ENCODE measurements at regions not wholly inside any gene's neighbourhood (a gene's known extent, or its start where the extent isn't known, plus 50 kb on each side); places are given as distances from the start of the nearest gene placed in this dataset.

DNA sequence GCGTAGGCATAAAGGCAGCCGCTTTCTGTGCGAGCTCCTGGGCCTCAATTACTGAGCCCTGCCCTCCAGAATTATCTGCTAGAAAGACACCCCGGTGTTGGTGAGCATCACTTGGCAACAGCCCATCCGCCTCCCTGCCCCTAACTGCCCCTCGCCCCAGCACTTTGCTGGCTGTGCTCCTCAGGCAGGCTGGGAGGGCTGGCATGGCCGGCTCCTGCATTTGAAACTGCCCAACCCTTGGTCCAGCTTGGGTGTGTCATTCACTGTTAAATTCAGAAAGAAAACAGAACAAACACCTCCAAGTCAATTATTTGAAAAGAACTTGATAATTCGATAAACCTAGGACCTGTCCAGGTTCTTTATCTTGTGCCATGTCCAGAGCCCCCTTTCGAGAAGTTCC lies 334.2 kb downstream of the IRX2 start:
- H3K27ac Mint-ChIP-seq (ENCODE audit: unreplicated experiment), result no peak overlapping the region

DNA sequence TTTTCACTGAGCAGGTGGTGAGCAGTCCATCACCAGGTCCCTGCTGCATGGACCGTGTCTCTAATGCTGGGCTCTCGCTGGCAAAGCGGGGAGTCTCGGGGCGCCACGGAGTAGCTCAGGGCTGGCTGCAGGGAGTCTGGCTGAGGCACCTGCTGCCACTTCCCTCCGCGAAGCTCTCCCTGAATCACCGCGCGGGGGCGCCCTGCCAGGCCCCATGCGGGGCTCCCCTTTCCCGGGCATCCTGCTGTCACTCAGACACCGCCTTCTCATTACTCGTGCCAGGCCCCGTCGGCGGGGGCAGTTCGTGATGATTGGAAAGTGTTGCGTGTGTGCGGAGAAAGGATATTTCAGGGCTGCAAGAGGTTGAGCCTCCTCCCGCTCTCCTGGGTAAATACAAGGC lies 335.8 kb downstream of the IRX2 start:
- DNase-seq, result no peak

More for the DNA sequence above, 334.2 kb downstream of the IRX2 start:
- no peaks in the 10 kb centered on the region for H3K9me3 Mint-ChIP-seq (ENCODE audit: unreplicated experiment)
- no peak for DNase-seq
- TF ChIP-seq, protein P1, sequence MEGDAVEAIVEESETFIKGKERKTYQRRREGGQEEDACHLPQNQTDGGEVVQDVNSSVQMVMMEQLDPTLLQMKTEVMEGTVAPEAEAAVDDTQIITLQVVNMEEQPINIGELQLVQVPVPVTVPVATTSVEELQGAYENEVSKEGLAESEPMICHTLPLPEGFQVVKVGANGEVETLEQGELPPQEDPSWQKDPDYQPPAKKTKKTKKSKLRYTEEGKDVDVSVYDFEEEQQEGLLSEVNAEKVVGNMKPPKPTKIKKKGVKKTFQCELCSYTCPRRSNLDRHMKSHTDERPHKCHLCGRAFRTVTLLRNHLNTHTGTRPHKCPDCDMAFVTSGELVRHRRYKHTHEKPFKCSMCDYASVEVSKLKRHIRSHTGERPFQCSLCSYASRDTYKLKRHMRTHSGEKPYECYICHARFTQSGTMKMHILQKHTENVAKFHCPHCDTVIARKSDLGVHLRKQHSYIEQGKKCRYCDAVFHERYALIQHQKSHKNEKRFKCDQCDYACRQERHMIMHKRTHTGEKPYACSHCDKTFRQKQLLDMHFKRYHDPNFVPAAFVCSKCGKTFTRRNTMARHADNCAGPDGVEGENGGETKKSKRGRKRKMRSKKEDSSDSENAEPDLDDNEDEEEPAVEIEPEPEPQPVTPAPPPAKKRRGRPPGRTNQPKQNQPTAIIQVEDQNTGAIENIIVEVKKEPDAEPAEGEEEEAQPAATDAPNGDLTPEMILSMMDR (IDR thresholded peaks at IDR 0.05; ENCODE audit: partially characterized antibody, unreplicated experiment), result no peak
- H3K4me3 Mint-ChIP-seq (ENCODE audit: unreplicated experiment), result no peak overlapping the region
- H3K36me3 Mint-ChIP-seq (ENCODE audit: unreplicated experiment), result no peaks in the 10 kb centered on the region
- H3K4me1 Mint-ChIP-seq (ENCODE audit: low read depth, unreplicated experiment), result no peaks in the 10 kb centered on the region
- H3K27me3 Mint-ChIP-seq (ENCODE audit: unreplicated experiment), result peaks cover 5% of the 10 kb centered on the region

DNA sequence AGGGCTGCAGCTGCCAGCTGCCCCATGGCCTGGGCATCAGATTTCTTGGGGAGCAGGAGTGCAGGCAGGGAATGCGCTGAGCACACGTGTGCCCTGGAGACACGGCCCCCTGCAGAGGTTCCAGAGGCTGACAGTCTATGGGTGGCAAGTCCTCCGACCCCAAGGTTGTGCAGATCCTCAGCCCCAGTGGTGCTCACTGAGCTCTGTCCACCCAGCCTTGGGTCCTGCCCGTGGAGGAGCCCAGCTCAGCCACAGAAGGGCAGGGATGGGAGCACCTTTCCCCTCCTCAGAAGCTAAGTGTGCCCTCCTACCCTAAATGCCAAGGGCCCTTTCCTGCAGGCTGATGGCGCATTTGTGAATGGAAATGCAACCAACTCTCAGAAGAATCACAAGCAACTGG lies 341.0 kb downstream of the IRX2 start:
- DNase-seq, result no peak
- Mint-ChIP-seq H3K36me3 (ENCODE audit: unreplicated experiment) (no peaks in the 10 kb centered on the region), H3K27me3 (ENCODE audit: unreplicated experiment) (peaks cover 4% of the 10 kb centered on the region), H3K4me3 (ENCODE audit: unreplicated experiment) (no peak overlapping the region), H3K4me1 (ENCODE audit: low read depth, unreplicated experiment) (peaks cover 3% of the 10 kb centered on the region), H3K9me3 (ENCODE audit: unreplicated experiment) (no peaks in the 10 kb centered on the region), H3K27ac (ENCODE audit: unreplicated experiment) (no peak overlapping the region)
- TF ChIP-seq, protein P1 (IDR thresholded peaks at IDR 0.05; ENCODE audit: partially characterized antibody, unreplicated experiment), result no peak

More for the DNA sequence above, 335.8 kb downstream of the IRX2 start:
- Mint-ChIP-seq H3K27me3 (ENCODE audit: unreplicated experiment) (peaks cover 4% of the 10 kb centered on the region), H3K36me3 (ENCODE audit: unreplicated experiment) (no peaks in the 10 kb centered on the region), H3K27ac (ENCODE audit: unreplicated experiment) (no peak overlapping the region), H3K9me3 (ENCODE audit: unreplicated experiment) (no peaks in the 10 kb centered on the region), H3K4me1 (ENCODE audit: low read depth, unreplicated experiment) (no peaks in the 10 kb centered on the region), H3K4me3 (ENCODE audit: unreplicated experiment) (no peak overlapping the region)
- TF ChIP-seq, protein P1 (IDR thresholded peaks at IDR 0.05; ENCODE audit: partially characterized antibody, unreplicated experiment), result no peak

DNA sequence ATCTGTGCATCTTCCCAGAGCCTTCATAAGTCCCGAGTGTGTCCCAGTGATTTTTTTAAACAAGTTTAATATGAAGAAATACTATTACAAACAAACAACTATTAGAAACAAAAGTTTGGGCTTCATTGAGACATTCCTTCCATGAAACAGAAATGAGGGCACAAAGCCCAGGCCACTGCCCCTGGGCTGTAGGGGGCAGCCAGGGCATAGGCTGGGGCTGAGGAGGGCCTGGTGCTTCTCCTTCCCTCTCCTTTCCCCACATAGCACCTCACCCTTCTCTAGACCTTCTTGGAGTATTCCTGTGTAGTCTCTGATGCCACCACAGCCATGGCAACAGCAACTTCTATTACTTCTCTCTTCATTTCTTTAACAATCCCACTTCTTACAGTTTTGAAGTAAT lies 348.2 kb downstream of the IRX2 start:
- Mint-ChIP-seq H3K4me1 (ENCODE audit: low read depth, unreplicated experiment) (peaks cover 3% of the 10 kb centered on the region), H3K27me3 (ENCODE audit: unreplicated experiment) (peaks cover 2% of the 10 kb centered on the region), H3K36me3 (ENCODE audit: unreplicated experiment) (no peaks in the 10 kb centered on the region), H3K4me3 (ENCODE audit: unreplicated experiment) (no peak overlapping the region), H3K27ac (ENCODE audit: unreplicated experiment) (no peak overlapping the region), H3K9me3 (ENCODE audit: unreplicated experiment) (peaks cover 5% of the 10 kb centered on the region)
- TF ChIP-seq, protein P1 (IDR thresholded peaks at IDR 0.05; ENCODE audit: partially characterized antibody, unreplicated experiment), result no peak
- DNase-seq, result no peak

DNA sequence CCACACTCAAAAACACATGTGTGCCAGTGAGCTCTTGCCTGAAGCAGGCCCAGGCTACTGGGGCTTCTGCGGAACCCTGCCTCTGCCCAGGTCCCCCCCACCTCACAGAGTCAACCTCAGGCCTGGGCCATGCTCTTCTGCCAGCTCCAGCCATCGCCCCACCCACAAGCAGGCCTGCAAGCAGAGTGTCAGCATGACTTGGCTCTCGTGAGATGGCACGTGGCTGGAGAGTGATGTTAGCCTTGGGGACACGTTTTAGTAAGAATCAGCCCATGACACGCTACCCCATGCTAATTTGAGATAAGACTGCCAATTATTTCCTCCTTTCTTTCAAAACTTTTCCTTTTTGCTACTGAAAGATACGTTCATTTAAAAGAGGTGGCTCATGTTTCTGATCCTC lies 351.7 kb downstream of the IRX2 start:
- H3K4me3 Mint-ChIP-seq (ENCODE audit: unreplicated experiment), result no peak overlapping the region
- H3K36me3 Mint-ChIP-seq (ENCODE audit: unreplicated experiment), result no peaks in the 10 kb centered on the region
- peaks cover 3% of the 10 kb centered on the region for H3K27me3 Mint-ChIP-seq (ENCODE audit: unreplicated experiment)
- H3K9me3 Mint-ChIP-seq (ENCODE audit: unreplicated experiment), result peaks cover 7% of the 10 kb centered on the region
- no peak overlapping the region for H3K27ac Mint-ChIP-seq (ENCODE audit: unreplicated experiment)
- no peaks in the 10 kb centered on the region for H3K4me1 Mint-ChIP-seq (ENCODE audit: low read depth, unreplicated experiment)
- TF ChIP-seq, protein P1 (IDR thresholded peaks at IDR 0.05; ENCODE audit: partially characterized antibody, unreplicated experiment), result no peak
- DNase-seq, result no peak

All from glutamatergic neuron (in vitro differentiated cells).